SK-N-SH (cell line): ENCODE measurements at regions not wholly inside any gene's neighbourhood (a gene's known extent, or its start where the extent isn't known, plus 50 kb on each side); places are given as distances from the start of the nearest gene placed in this dataset.

Source experiments
- CTCF ChIA-PET: fragments of 300-600, 350-600 bp; formaldehyde crosslinking; extraction: SDS; loops from one replicate; lab custom pipeline; 2021; lab: Yijun Ruan, JAX
- POLR2A ChIA-PET: fragments of 350-600 bp; sonication (Branson Sonifier 250); formaldehyde crosslinking; extraction: SDS; loops from one replicate; lab custom pipeline; 2020; ENCODE audit warnings: antibody characterized with exemption, inconsistent platforms; lab: Yijun Ruan, JAX
- DNase-seq: peaks from one replicate; pipeline ENCODE4 v3.0.0; 2012
- H2AFZ ChIP-seq: fragments of 200-600 bp; sonication (generic); 2 replicates; pipeline ENCODE4 v1.8.1; 2016; ENCODE audit warnings: antibody characterized with exemption, mild to moderate bottlenecking, low read depth
- H3F3A ChIP-seq: fragments of 200-600 bp; sonication (generic); replicated peaks from 2 replicates; pipeline ENCODE3; 2016; ENCODE audit warnings: antibody characterized with exemption, mild to moderate bottlenecking; ENCODE audit not compliant: insufficient read depth
- H3K27ac ChIP-seq, 2 experiments: fragments of 200-500 bp in 1 of 2; fragments of 200-600 bp in 1 of 2; sonication (Bioruptor generic) in 1 of 2; sonication (generic), shearing (Covaris generic) in 1 of 2; 2 replicates each; pipeline versions ENCODE4 v1.5.1 to v1.6.1; 2014 to 2016; ENCODE audit warnings: low read depth in 2 of 2, inconsistent platforms in 1 of 2, low read length in 1 of 2, mild to moderate bottlenecking in 1 of 2, mixed read lengths in 1 of 2
- H3K27me3 ChIP-seq: fragments of 200-600 bp; sonication (generic), shearing (Covaris generic); 2 replicates; pipeline ENCODE4 v1.6.1; 2016; ENCODE audit warnings: mixed run types; ENCODE audit not compliant: insufficient read depth
- H3K36me3 ChIP-seq, 2 experiments: fragments of 200-500 bp in 1 of 2; fragments of 200-600 bp in 1 of 2; sonication (Bioruptor generic) in 1 of 2; sonication (generic) in 1 of 2; replicated peaks in 1 of 2; 2 replicates each; pipeline versions ENCODE3 to v1.5.1; 2014 to 2016; ENCODE audit warnings: low read length in 1 of 2, mild to moderate bottlenecking in 1 of 2; ENCODE audit not compliant: insufficient read depth in 2 of 2, control insufficient read depth in 1 of 2
- H3K4me1 ChIP-seq, 2 experiments: fragments of 200-500 bp in 1 of 2; fragments of 200-600 bp in 1 of 2; sonication (Bioruptor generic) in 1 of 2; sonication (generic), shearing (Covaris generic) in 1 of 2; 2 replicates each; pipeline versions ENCODE4 v1.5.1 to v1.6.1; 2014 to 2016; ENCODE audit warnings: low read depth in 1 of 2, low read length in 1 of 2, mixed run types in 1 of 2; ENCODE audit not compliant: insufficient read depth in 2 of 2, control insufficient read depth in 1 of 2
- H3K4me2 ChIP-seq: fragments of 200-600 bp; sonication (generic), shearing (Covaris generic); 2 replicates; pipeline ENCODE4 v1.6.1; 2017; ENCODE audit warnings: mixed run types
- H3K4me3 ChIP-seq, 2 experiments: fragments of 200-500 bp in 1 of 2; fragments of 200-600 bp in 1 of 2; sonication (Bioruptor generic) in 1 of 2; sonication (generic), shearing (Covaris generic) in 1 of 2; 2 replicates each; pipeline versions ENCODE4 v1.5.1 to v1.8.1; 2014 to 2016; ENCODE audit warnings: low read depth in 2 of 2, inconsistent platforms in 1 of 2, low read length in 1 of 2, mild to moderate bottlenecking in 1 of 2, mixed read lengths in 1 of 2, moderate library complexity in 1 of 2
- H3K79me2 ChIP-seq: fragments of 200-600 bp; sonication (generic); 2 replicates; pipeline ENCODE4 v1.8.1; 2017; ENCODE audit warnings: mild to moderate bottlenecking; ENCODE audit not compliant: insufficient read depth
- H3K9ac ChIP-seq: fragments of 200-600 bp; sonication (generic); 2 replicates; pipeline ENCODE4 v1.6.1; 2017; ENCODE audit warnings: mixed run types
- H3K9me2 ChIP-seq: fragments of 200-600 bp; sonication (generic); 2 replicates; pipeline ENCODE4 v1.6.1; 2017; ENCODE audit warnings: mixed run types
- H3K9me3 ChIP-seq: fragments of 200-600 bp; sonication (generic); 2 replicates; pipeline ENCODE4 v1.6.1; 2017; ENCODE audit warnings: mixed run types, mild to moderate bottlenecking, moderate library complexity
- H4K20me1 ChIP-seq: fragments of 200-600 bp; sonication (generic); 2 replicates; pipeline ENCODE4 v1.6.1; 2017; ENCODE audit warnings: mild to moderate bottlenecking, mixed run types; ENCODE audit not compliant: insufficient read depth
- CHD2 ChIP-seq: fragments of 150-350 bp; IDR thresholded peaks from 2 replicates; pipeline ENCODE4 v1.6.1; 2018; ENCODE audit warnings: low read length; ENCODE audit not compliant: partially characterized antibody
- ELF1 ChIP-seq: IDR thresholded peaks from 2 replicates; pipeline ENCODE4 v1.4.0; 2012
- EP300 ChIP-seq, 2 experiments: IDR thresholded peaks; 2 replicates each; pipeline versions ENCODE4 v1.4.0 to v1.6.1; 2012; ENCODE audit warnings: borderline replicate concordance in 1 of 2, low read depth in 1 of 2, low read length in 1 of 2
- FOXJ3 ChIP-seq: sonication (generic); formaldehyde crosslinking; IDR thresholded peaks from 2 replicates; pipeline ENCODE4 v1.5.1; 2020; ENCODE audit warnings: mild to moderate bottlenecking, missing genetic modification reagents
- GABPA ChIP-seq: IDR thresholded peaks from 2 replicates; pipeline ENCODE4 v1.4.0; 2012; ENCODE audit warnings: low read depth, mild to moderate bottlenecking
- MXI1 ChIP-seq: IDR thresholded peaks from 2 replicates; pipeline ENCODE4 v1.6.1; 2012; ENCODE audit warnings: mild to moderate bottlenecking, low read depth, low read length, improper control_type of control experiment
- NRF1 ChIP-seq: IDR thresholded peaks from 2 replicates; pipeline ENCODE4 v1.6.1; 2012; ENCODE audit warnings: low read depth, mild to moderate bottlenecking, low read length
- RCOR1 ChIP-seq: fragments of 150-350 bp; IDR thresholded peaks from 2 replicates; pipeline ENCODE4 v1.6.1; 2017; ENCODE audit warnings: antibody characterized with exemption, low read length
- TAF1 ChIP-seq: IDR thresholded peaks from 2 replicates; pipeline ENCODE4 v1.6.1; 2012; ENCODE audit warnings: low read depth, mild to moderate bottlenecking, low read length, moderate library complexity, borderline replicate concordance
- TCF12 ChIP-seq: IDR thresholded peaks from 2 replicates; pipeline ENCODE4 v1.4.0; 2012
- YY1 ChIP-seq: IDR thresholded peaks from 2 replicates; pipeline ENCODE4 v1.4.0; 2012; ENCODE audit warnings: low read depth, mild to moderate bottlenecking
- WGBS: methylation state at CpG from one replicate; pipeline ENCODE4 v1.1.6; 2017; ENCODE audit warnings: low lambda C conversion rate; 5-methylcytosine and 5-hydroxymethylcytosine counted together
- TF ChIP-seq, protein P1 (sequence below): IDR thresholded peaks from 2 replicates; pipeline ENCODE4 v1.4.0; 2012; ENCODE audit warnings: low read depth, borderline replicate concordance
- TF ChIP-seq, protein P2 (sequence below): IDR thresholded peaks from 2 replicates; pipeline ENCODE4; 2012
- TF ChIP-seq, protein P3 (sequence below): fragments of 150-350 bp; IDR thresholded peaks from 2 replicates; pipeline ENCODE4 v1.6.1; 2016; ENCODE audit warnings: mild to moderate bottlenecking, low read depth, low read length

DNA sequence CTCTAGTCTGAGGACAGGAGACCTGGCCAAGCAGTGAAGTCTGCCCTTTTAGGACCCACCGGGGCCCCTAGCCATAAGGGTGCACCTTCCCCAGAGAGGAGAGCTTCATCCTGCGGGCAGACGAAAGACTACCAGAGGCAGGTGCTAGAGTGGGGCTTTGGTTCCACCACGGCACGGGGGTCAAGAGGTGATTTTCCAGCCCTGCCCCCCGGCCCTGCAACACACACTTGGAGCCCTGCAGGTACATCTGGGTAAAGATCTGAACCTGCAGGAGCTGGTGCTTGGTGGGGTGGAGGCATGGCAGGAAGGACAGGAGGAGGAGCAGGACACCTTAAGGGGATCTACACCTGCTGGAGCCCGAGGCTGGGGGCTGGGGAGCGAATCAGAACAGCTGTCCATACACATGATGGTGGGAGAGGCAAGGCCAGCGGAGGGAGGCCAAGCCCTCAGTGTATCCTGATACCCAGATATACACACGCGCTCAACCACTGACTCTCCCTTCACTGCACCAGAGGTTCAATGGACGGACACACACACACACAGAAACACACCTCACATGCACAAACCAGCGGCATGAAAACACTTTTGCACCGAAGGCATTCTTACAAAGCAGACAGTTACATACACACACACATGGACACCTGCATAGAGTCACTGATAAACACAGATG is 98.4 kb upstream of the MVB12B start:
- no peaks in the 10 kb centered on the region for H3K9me3 ChIP-seq
- no peaks in the 10 kb centered on the region for H3K27me3 ChIP-seq
- no peak overlapping the region for H3K4me2 ChIP-seq
- ChIA-PET CTCF (interaction anchor here (0.6 to 2.2 kb wide), 11 partner anchors 13 to 821 kb away, joined by 3 to 8 read pairs (median 4); no protein-coding TSS in a partner anchor), POLR2A (no interaction called here)
- H3K79me2 ChIP-seq: no peaks in the 10 kb centered on the region
- no peaks in the 10 kb centered on the region for H3F3A ChIP-seq
- 68% methylated on average over 12 of the region's 14 CpGs for WGBS
- no peak overlapping the region for H3K27ac ChIP-seq
- DNase-seq: peak; percentile 34
- no peak overlapping the region for H2AFZ ChIP-seq
- H4K20me1 ChIP-seq: no peaks in the 10 kb centered on the region
- TF ChIP-seq ELF1 (no peak), RCOR1 (no peak), TCF12 (no peak), NRF1 (no peak), FOXJ3 (CRISPR knock-in tag) (no peak), YY1 (no peak), CHD2 (no peak), EP300 (IDR thresholded peaks at IDR 0.05; ENCODE audit: borderline replicate concordance in 1 of 2, low read depth in 1 of 2, low read length in 1 of 2) (no peak), TAF1 (no peak), MXI1 (no peak), GABPA (no peak)
- TF ChIP-seq, protein P1, sequence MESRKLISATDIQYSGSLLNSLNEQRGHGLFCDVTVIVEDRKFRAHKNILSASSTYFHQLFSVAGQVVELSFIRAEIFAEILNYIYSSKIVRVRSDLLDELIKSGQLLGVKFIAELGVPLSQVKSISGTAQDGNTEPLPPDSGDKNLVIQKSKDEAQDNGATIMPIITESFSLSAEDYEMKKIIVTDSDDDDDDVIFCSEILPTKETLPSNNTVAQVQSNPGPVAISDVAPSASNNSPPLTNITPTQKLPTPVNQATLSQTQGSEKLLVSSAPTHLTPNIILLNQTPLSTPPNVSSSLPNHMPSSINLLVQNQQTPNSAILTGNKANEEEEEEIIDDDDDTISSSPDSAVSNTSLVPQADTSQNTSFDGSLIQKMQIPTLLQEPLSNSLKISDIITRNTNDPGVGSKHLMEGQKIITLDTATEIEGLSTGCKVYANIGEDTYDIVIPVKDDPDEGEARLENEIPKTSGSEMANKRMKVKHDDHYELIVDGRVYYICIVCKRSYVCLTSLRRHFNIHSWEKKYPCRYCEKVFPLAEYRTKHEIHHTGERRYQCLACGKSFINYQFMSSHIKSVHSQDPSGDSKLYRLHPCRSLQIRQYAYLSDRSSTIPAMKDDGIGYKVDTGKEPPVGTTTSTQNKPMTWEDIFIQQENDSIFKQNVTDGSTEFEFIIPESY: no peak
- TF ChIP-seq, protein P2, sequence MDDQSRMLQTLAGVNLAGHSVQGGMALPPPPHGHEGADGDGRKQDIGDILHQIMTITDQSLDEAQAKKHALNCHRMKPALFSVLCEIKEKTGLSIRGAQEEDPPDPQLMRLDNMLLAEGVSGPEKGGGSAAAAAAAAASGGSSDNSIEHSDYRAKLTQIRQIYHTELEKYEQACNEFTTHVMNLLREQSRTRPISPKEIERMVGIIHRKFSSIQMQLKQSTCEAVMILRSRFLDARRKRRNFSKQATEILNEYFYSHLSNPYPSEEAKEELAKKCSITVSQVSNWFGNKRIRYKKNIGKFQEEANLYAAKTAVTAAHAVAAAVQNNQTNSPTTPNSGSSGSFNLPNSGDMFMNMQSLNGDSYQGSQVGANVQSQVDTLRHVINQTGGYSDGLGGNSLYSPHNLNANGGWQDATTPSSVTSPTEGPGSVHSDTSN: no peak
- TF ChIP-seq, protein P3, sequence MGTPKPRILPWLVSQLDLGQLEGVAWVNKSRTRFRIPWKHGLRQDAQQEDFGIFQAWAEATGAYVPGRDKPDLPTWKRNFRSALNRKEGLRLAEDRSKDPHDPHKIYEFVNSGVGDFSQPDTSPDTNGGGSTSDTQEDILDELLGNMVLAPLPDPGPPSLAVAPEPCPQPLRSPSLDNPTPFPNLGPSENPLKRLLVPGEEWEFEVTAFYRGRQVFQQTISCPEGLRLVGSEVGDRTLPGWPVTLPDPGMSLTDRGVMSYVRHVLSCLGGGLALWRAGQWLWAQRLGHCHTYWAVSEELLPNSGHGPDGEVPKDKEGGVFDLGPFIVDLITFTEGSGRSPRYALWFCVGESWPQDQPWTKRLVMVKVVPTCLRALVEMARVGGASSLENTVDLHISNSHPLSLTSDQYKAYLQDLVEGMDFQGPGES: no peak
- H3K36me3 ChIP-seq: no peaks in the 10 kb centered on the region
- H3K9me2 ChIP-seq: no peaks in the 10 kb centered on the region
- peaks cover 0 to 2% of the 10 kb centered on the region in 2 experiments; a peak in 1 of 4 replicates for H3K4me1 ChIP-seq
- H3K4me3 ChIP-seq: no peak overlapping the region
- no peak overlapping the region for H3K9ac ChIP-seq
